SK-N-SH (cell line): ENCODE measurements at regions not wholly inside any gene's neighbourhood (a gene's known extent, or its start where the extent isn't known, plus 50 kb on each side); places are given as distances from the start of the nearest gene placed in this dataset.

Source experiments
- CTCF ChIA-PET: fragments of 300-600, 350-600 bp; formaldehyde crosslinking; extraction: SDS; loops from one replicate; lab custom pipeline; 2021; lab: Yijun Ruan, JAX
- POLR2A ChIA-PET: fragments of 350-600 bp; sonication (Branson Sonifier 250); formaldehyde crosslinking; extraction: SDS; loops from one replicate; lab custom pipeline; 2020; ENCODE audit warnings: antibody characterized with exemption, inconsistent platforms; lab: Yijun Ruan, JAX
- DNase-seq: peaks from one replicate; pipeline ENCODE4 v3.0.0; 2012
- H2AFZ ChIP-seq: fragments of 200-600 bp; sonication (generic); 2 replicates; pipeline ENCODE4 v1.8.1; 2016; ENCODE audit warnings: antibody characterized with exemption, mild to moderate bottlenecking, low read depth
- H3F3A ChIP-seq: fragments of 200-600 bp; sonication (generic); replicated peaks from 2 replicates; pipeline ENCODE3; 2016; ENCODE audit warnings: antibody characterized with exemption, mild to moderate bottlenecking; ENCODE audit not compliant: insufficient read depth
- H3K27ac ChIP-seq, 2 experiments: fragments of 200-500 bp in 1 of 2; fragments of 200-600 bp in 1 of 2; sonication (Bioruptor generic) in 1 of 2; sonication (generic), shearing (Covaris generic) in 1 of 2; 2 replicates each; pipeline versions ENCODE4 v1.5.1 to v1.6.1; 2014 to 2016; ENCODE audit warnings: low read depth in 2 of 2, inconsistent platforms in 1 of 2, low read length in 1 of 2, mild to moderate bottlenecking in 1 of 2, mixed read lengths in 1 of 2
- H3K27me3 ChIP-seq: fragments of 200-600 bp; sonication (generic), shearing (Covaris generic); 2 replicates; pipeline ENCODE4 v1.6.1; 2016; ENCODE audit warnings: mixed run types; ENCODE audit not compliant: insufficient read depth
- H3K36me3 ChIP-seq, 2 experiments: fragments of 200-500 bp in 1 of 2; fragments of 200-600 bp in 1 of 2; sonication (Bioruptor generic) in 1 of 2; sonication (generic) in 1 of 2; replicated peaks in 1 of 2; 2 replicates each; pipeline versions ENCODE3 to v1.5.1; 2014 to 2016; ENCODE audit warnings: low read length in 1 of 2, mild to moderate bottlenecking in 1 of 2; ENCODE audit not compliant: insufficient read depth in 2 of 2, control insufficient read depth in 1 of 2
- H3K4me1 ChIP-seq, 2 experiments: fragments of 200-500 bp in 1 of 2; fragments of 200-600 bp in 1 of 2; sonication (Bioruptor generic) in 1 of 2; sonication (generic), shearing (Covaris generic) in 1 of 2; 2 replicates each; pipeline versions ENCODE4 v1.5.1 to v1.6.1; 2014 to 2016; ENCODE audit warnings: low read depth in 1 of 2, low read length in 1 of 2, mixed run types in 1 of 2; ENCODE audit not compliant: insufficient read depth in 2 of 2, control insufficient read depth in 1 of 2
- H3K4me2 ChIP-seq: fragments of 200-600 bp; sonication (generic), shearing (Covaris generic); 2 replicates; pipeline ENCODE4 v1.6.1; 2017; ENCODE audit warnings: mixed run types
- H3K4me3 ChIP-seq, 2 experiments: fragments of 200-500 bp in 1 of 2; fragments of 200-600 bp in 1 of 2; sonication (Bioruptor generic) in 1 of 2; sonication (generic), shearing (Covaris generic) in 1 of 2; 2 replicates each; pipeline versions ENCODE4 v1.5.1 to v1.8.1; 2014 to 2016; ENCODE audit warnings: low read depth in 2 of 2, inconsistent platforms in 1 of 2, low read length in 1 of 2, mild to moderate bottlenecking in 1 of 2, mixed read lengths in 1 of 2, moderate library complexity in 1 of 2
- H3K79me2 ChIP-seq: fragments of 200-600 bp; sonication (generic); 2 replicates; pipeline ENCODE4 v1.8.1; 2017; ENCODE audit warnings: mild to moderate bottlenecking; ENCODE audit not compliant: insufficient read depth
- H3K9ac ChIP-seq: fragments of 200-600 bp; sonication (generic); 2 replicates; pipeline ENCODE4 v1.6.1; 2017; ENCODE audit warnings: mixed run types
- H3K9me2 ChIP-seq: fragments of 200-600 bp; sonication (generic); 2 replicates; pipeline ENCODE4 v1.6.1; 2017; ENCODE audit warnings: mixed run types
- H3K9me3 ChIP-seq: fragments of 200-600 bp; sonication (generic); 2 replicates; pipeline ENCODE4 v1.6.1; 2017; ENCODE audit warnings: mixed run types, mild to moderate bottlenecking, moderate library complexity
- H4K20me1 ChIP-seq: fragments of 200-600 bp; sonication (generic); 2 replicates; pipeline ENCODE4 v1.6.1; 2017; ENCODE audit warnings: mild to moderate bottlenecking, mixed run types; ENCODE audit not compliant: insufficient read depth
- CHD2 ChIP-seq: fragments of 150-350 bp; IDR thresholded peaks from 2 replicates; pipeline ENCODE4 v1.6.1; 2018; ENCODE audit warnings: low read length; ENCODE audit not compliant: partially characterized antibody
- ELF1 ChIP-seq: IDR thresholded peaks from 2 replicates; pipeline ENCODE4 v1.4.0; 2012
- EP300 ChIP-seq, 2 experiments: IDR thresholded peaks; 2 replicates each; pipeline versions ENCODE4 v1.4.0 to v1.6.1; 2012; ENCODE audit warnings: borderline replicate concordance in 1 of 2, low read depth in 1 of 2, low read length in 1 of 2
- EZH2phosphoT487 ChIP-seq: fragments of 200-600 bp; sonication (generic); IDR thresholded peaks from 2 replicates; pipeline ENCODE4 v1.6.1; 2017; ENCODE audit warnings: low read depth, mixed run types, mild to moderate bottlenecking, antibody characterized with exemption, moderate library complexity, borderline replicate concordance
- FOSL2 ChIP-seq: IDR thresholded peaks from 2 replicates; pipeline ENCODE4 v1.4.0; 2012; ENCODE audit warnings: low read depth, mild to moderate bottlenecking, moderate library complexity, borderline replicate concordance
- FOXM1 ChIP-seq: IDR thresholded peaks from 2 replicates; pipeline ENCODE4 v1.4.0; 2012; ENCODE audit warnings: low read depth, mild to moderate bottlenecking
- GABPA ChIP-seq: IDR thresholded peaks from 2 replicates; pipeline ENCODE4 v1.4.0; 2012; ENCODE audit warnings: low read depth, mild to moderate bottlenecking
- GATA2 ChIP-seq: sonication (generic); formaldehyde crosslinking; IDR thresholded peaks from 2 replicates; pipeline ENCODE4 v1.5.0; 2020; ENCODE audit warnings: mild to moderate bottlenecking, missing genetic modification reagents
- IRF3 ChIP-seq: fragments of 150-350 bp; IDR thresholded peaks from 2 replicates; pipeline ENCODE4 v1.6.1; 2016; ENCODE audit warnings: mild to moderate bottlenecking, low read depth, low read length
- MEF2A ChIP-seq: IDR thresholded peaks from 2 replicates; pipeline ENCODE4 v1.4.0; 2012; ENCODE audit warnings: low read depth, borderline replicate concordance
- MXI1 ChIP-seq: IDR thresholded peaks from 2 replicates; pipeline ENCODE4 v1.6.1; 2012; ENCODE audit warnings: mild to moderate bottlenecking, low read depth, low read length, improper control_type of control experiment
- NFIC ChIP-seq: IDR thresholded peaks from 2 replicates; pipeline ENCODE4 v1.4.0; 2012; ENCODE audit warnings: borderline replicate concordance
- NRF1 ChIP-seq: IDR thresholded peaks from 2 replicates; pipeline ENCODE4 v1.6.1; 2012; ENCODE audit warnings: low read depth, mild to moderate bottlenecking, low read length
- POLR2AphosphoS5 ChIP-seq: IDR thresholded peaks from 2 replicates; pipeline ENCODE4 v1.6.1; 2012; ENCODE audit warnings: low read depth, low read length
- RAD21 ChIP-seq: IDR thresholded peaks from 2 replicates; pipeline ENCODE4 v1.6.1; 2012; ENCODE audit warnings: mild to moderate bottlenecking, low read length
- RCOR1 ChIP-seq: fragments of 150-350 bp; IDR thresholded peaks from 2 replicates; pipeline ENCODE4 v1.6.1; 2017; ENCODE audit warnings: antibody characterized with exemption, low read length
- REST ChIP-seq: IDR thresholded peaks from 2 replicates; pipeline ENCODE4 v1.6.1; 2012; ENCODE audit warnings: mild to moderate bottlenecking, low read depth, low read length, moderate library complexity
- SIN3A ChIP-seq: IDR thresholded peaks from 2 replicates; pipeline ENCODE4 v1.6.1; 2012; ENCODE audit warnings: low read depth, mild to moderate bottlenecking, low read length, moderate library complexity, borderline replicate concordance
- TAF1 ChIP-seq: IDR thresholded peaks from 2 replicates; pipeline ENCODE4 v1.6.1; 2012; ENCODE audit warnings: low read depth, mild to moderate bottlenecking, low read length, moderate library complexity, borderline replicate concordance
- USF1 ChIP-seq: IDR thresholded peaks from 2 replicates; pipeline ENCODE4 v1.4.0; 2012; ENCODE audit warnings: low read depth, borderline replicate concordance
- WGBS: methylation state at CpG from one replicate; pipeline ENCODE4 v1.1.6; 2017; ENCODE audit warnings: low lambda C conversion rate; 5-methylcytosine and 5-hydroxymethylcytosine counted together

GRCh38 chr3:152555666-152556291 lies 279.2 kb upstream of the P2RY1 start:
- Histone ChIP-seq H3K79me2 (no peaks in the 10 kb centered on the region), H3K9me3 (no peaks in the 10 kb centered on the region), H3F3A (no peaks in the 10 kb centered on the region), H3K36me3 (no peaks in the 10 kb centered on the region), H2AFZ (no peak overlapping the region), H3K9ac (no peak overlapping the region), H4K20me1 (no peaks in the 10 kb centered on the region), H3K4me3 (no peak overlapping the region), H3K9me2 (no peaks in the 10 kb centered on the region), H3K4me1 (no peaks in the 10 kb centered on the region), H3K4me2 (no peak overlapping the region), H3K27me3 (no peaks in the 10 kb centered on the region; the same call in 1 of the 2 replicates), H3K27ac (no peak overlapping the region)
- CTCF ChIA-PET: no interaction called here
- WGBS: 18% methylated on average over 6 of the region's 6 CpGs
- DNase-seq: no peak
- TF ChIP-seq CHD2 (no peak), TAF1 (no peak), RAD21 (no peak), FOXM1 (no peak), FOSL2 (no peak), RCOR1 (no peak), SIN3A (no peak), USF1 (no peak), ELF1 (no peak)
- POLR2A ChIA-PET: no interaction called here

- Histone ChIP-seq H3K9ac (no peak overlapping the region), H3F3A (no peaks in the 10 kb centered on the region), H2AFZ (no peak overlapping the region), H3K27ac (no peak overlapping the region), H4K20me1 (no peaks in the 10 kb centered on the region), H3K9me2 (no peaks in the 10 kb centered on the region), H3K4me2 (no peak overlapping the region), H3K27me3 (0 out of 2 replicates have a peak, but pooled peaks cover 1% of the 10 kb centered on the region), H3K4me3 (no peak overlapping the region), H3K4me1 (no peaks in the 10 kb centered on the region), H3K79me2 (no peaks in the 10 kb centered on the region), H3K36me3 (no peaks in the 10 kb centered on the region), H3K9me3 (no peaks in the 10 kb centered on the region)
- ChIA-PET CTCF (interaction anchor here (1.0 to 1.2 kb wide), 2 partner anchors 18 to 32 kb away, joined by 3 read pairs; no protein-coding TSS in a partner anchor), POLR2A (no interaction called here)
- no peak for DNase-seq
- TF ChIP-seq SIN3A: no peak
- no peak for TF ChIP-seq USF1
- TF ChIP-seq EZH2phosphoT487: no peak
- TF ChIP-seq EP300 (IDR thresholded peaks at IDR 0.05; ENCODE audit: borderline replicate concordance in 1 of 2, low read depth in 1 of 2, low read length in 1 of 2): no peak
- no peak for TF ChIP-seq GABPA
- TF ChIP-seq IRF3: no peak
- no peak for TF ChIP-seq MXI1
- no peak for TF ChIP-seq FOSL2
- no peak for TF ChIP-seq CHD2
- TF ChIP-seq POLR2AphosphoS5: no peak
- no peak for TF ChIP-seq NFIC
- TF ChIP-seq TAF1: no peak
- TF ChIP-seq RAD21: no peak
- TF ChIP-seq MEF2A: no peak
- no peak for TF ChIP-seq REST
- TF ChIP-seq RCOR1: no peak
- TF ChIP-seq GATA2 (CRISPR knock-in tag): no peak
- no peak for TF ChIP-seq NRF1
These were observed 278.1 kb upstream of the P2RY1 start for GRCh38 chr3:152556731-152557254.
